ENCODE measurements at regions not wholly inside any gene's neighbourhood (a gene's known extent, or its start where the extent isn't known, plus 50 kb on each side); places are given as distances from the start of the nearest gene placed in this dataset.

GRCh38 chr5:106195679-106196474, 1474.9 kb downstream of the EFNA5 start:
- no peak for DNase-seq (ENCODE audit: low spot score)

- no peak for DNase-seq (ENCODE audit: low spot score)
These were observed 1481.5 kb downstream of the EFNA5 start for GRCh38 chr5:106189121-106189809.

GRCh38 chr5:106185661-106186081, 1485.1 kb downstream of the EFNA5 start:
- no peak for DNase-seq (ENCODE audit: low spot score)

- DNase-seq (ENCODE audit: low spot score): no peak
These were observed 1495.8 kb downstream of the EFNA5 start for GRCh38 chr5:106174903-106175302.

- DNase-seq (ENCODE audit: low spot score): no peak
These were observed 1497.8 kb downstream of the EFNA5 start for GRCh38 chr5:106172681-106173532.

- DNase-seq (ENCODE audit: low spot score): no peak
These were observed 1499.0 kb downstream of the EFNA5 start for GRCh38 chr5:106171708-106172107.

GRCh38 chr5:106171132-106171531, 1499.6 kb downstream of the EFNA5 start:
- no peak for DNase-seq (ENCODE audit: low spot score)

GRCh38 chr5:106167766-106168165, 1503.0 kb downstream of the EFNA5 start:
- DNase-seq (ENCODE audit: low spot score): no peak

- no peak for DNase-seq (ENCODE audit: low spot score)
These were observed 1507.5 kb downstream of the EFNA5 start for GRCh38 chr5:106163233-106163632.

- DNase-seq (ENCODE audit: low spot score): no peak
These were observed 1511.1 kb downstream of the EFNA5 start for GRCh38 chr5:106159616-106160015.

GRCh38 chr5:106154280-106154716, 1516.4 kb downstream of the EFNA5 start:
- no peak for DNase-seq (ENCODE audit: low spot score)

GRCh38 chr5:106152569-106152968, 1518.2 kb downstream of the EFNA5 start:
- no peak for DNase-seq (ENCODE audit: low spot score)

- DNase-seq (ENCODE audit: low spot score): no peak
These were observed 1528.6 kb downstream of the EFNA5 start for GRCh38 chr5:106142116-106142515.

GRCh38 chr5:106140101-106140500, 1530.6 kb downstream of the EFNA5 start:
- DNase-seq (ENCODE audit: low spot score): no peak

GRCh38 chr5:106136061-106136460, 1534.7 kb downstream of the EFNA5 start:
- no peak for DNase-seq (ENCODE audit: low spot score)

- no peak for DNase-seq (ENCODE audit: low spot score)
These were observed 1535.3 kb downstream of the EFNA5 start for GRCh38 chr5:106135473-106135872.

GRCh38 chr5:106134549-106134948, 1536.2 kb downstream of the EFNA5 start:
- no peak for DNase-seq (ENCODE audit: low spot score)

GRCh38 chr5:106127985-106128384, 1542.8 kb downstream of the EFNA5 start:
- DNase-seq (ENCODE audit: low spot score): no peak

GRCh38 chr5:106127341-106127781, 1543.4 kb downstream of the EFNA5 start:
- DNase-seq (ENCODE audit: low spot score): no peak

- DNase-seq (ENCODE audit: low spot score): peak; percentile 37
These were observed 1548.6 kb downstream of the EFNA5 start for GRCh38 chr5:106121972-106122605.

- no peak for DNase-seq (ENCODE audit: low spot score)
These were observed 1554.1 kb downstream of the EFNA5 start for GRCh38 chr5:106116682-106117081.

- DNase-seq (ENCODE audit: low spot score): no peak
These were observed 1556.8 kb downstream of the EFNA5 start for GRCh38 chr5:106113922-106114321.
